Mammary epithelial cell (primary cell): ENCODE measurements at regions not wholly inside any gene's neighbourhood (a gene's known extent, or its start where the extent isn't known, plus 50 kb on each side); places are given as distances from the start of the nearest gene placed in this dataset.

ENCODE experiments used
- EZH2 ChIP-seq: IDR thresholded peaks from 2 replicates; pipeline ENCODE4 v1.6.1; 2012; ENCODE audit warnings: low read length, inconsistent platforms, borderline replicate concordance
- TF ChIP-seq, protein P1 (sequence below), 2 donors: IDR thresholded peaks in 1 of 2; conservative IDR thresholded peaks in 1 of 2; 2 replicates each; pipeline ENCODE4 v1.5.1; 2011 to 2012; ENCODE audit warnings: inconsistent platforms in 2 of 2, low read length in 2 of 2, mild to moderate bottlenecking in 2 of 2, control low read depth in 1 of 2, low read depth in 1 of 2; ENCODE audit not compliant: insufficient read depth in 1 of 2; ENCODE audit errors: extremely low read depth in 1 of 2

DNA sequence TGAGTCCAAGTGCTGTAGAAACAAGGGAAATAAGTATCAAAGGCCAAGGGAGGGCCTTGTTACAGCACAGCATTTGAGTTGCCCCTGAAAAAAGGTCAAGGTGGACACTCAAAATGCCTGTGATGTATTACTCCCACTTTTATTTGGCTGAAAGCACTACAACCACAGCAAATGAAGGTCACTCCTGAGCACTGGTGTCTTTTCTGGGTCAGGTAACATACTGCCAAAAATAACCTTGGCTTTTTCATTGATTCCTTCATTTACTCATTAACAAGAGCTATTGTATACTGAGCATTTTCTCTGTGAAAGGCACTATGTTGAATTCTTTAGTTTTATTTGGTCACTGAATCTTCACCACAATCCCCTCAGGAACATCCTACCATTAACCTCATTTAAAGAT is 590.3 kb downstream of the BCL11A start:
- no peak for TF ChIP-seq EZH2
- TF ChIP-seq, protein P1, sequence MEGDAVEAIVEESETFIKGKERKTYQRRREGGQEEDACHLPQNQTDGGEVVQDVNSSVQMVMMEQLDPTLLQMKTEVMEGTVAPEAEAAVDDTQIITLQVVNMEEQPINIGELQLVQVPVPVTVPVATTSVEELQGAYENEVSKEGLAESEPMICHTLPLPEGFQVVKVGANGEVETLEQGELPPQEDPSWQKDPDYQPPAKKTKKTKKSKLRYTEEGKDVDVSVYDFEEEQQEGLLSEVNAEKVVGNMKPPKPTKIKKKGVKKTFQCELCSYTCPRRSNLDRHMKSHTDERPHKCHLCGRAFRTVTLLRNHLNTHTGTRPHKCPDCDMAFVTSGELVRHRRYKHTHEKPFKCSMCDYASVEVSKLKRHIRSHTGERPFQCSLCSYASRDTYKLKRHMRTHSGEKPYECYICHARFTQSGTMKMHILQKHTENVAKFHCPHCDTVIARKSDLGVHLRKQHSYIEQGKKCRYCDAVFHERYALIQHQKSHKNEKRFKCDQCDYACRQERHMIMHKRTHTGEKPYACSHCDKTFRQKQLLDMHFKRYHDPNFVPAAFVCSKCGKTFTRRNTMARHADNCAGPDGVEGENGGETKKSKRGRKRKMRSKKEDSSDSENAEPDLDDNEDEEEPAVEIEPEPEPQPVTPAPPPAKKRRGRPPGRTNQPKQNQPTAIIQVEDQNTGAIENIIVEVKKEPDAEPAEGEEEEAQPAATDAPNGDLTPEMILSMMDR (conservative IDR thresholded peaks at IDR 0.05 in 1 of 2, IDR thresholded peaks at IDR 0.05 in 1 of 2; ENCODE audit: extremely low read depth in 1 of 2, insufficient read depth in 1 of 2, low read depth in 1 of 2, low read length in 2 of 2): no peak
